ENCODE measurements at regions not wholly inside any gene's neighbourhood (a gene's known extent, or its start where the extent isn't known, plus 50 kb on each side); places are given as distances from the start of the nearest gene placed in this dataset.

- no peak for TF ChIP-seq CTCF (IDR thresholded peaks at IDR 0.05)
- TF ChIP-seq POLR2AphosphoS5 (IDR thresholded peaks at IDR 0.05), result no peak
Observed at GRCh38 chr13:84187626-84188025, 305.4 kb upstream of the SLITRK1 start.

Measured in upper lobe of left lung (tissue), 4 donors.